IPS-11a (cell line): ENCODE measurements at regions not wholly inside any gene's neighbourhood (a gene's known extent, or its start where the extent isn't known, plus 50 kb on each side); places are given as distances from the start of the nearest gene placed in this dataset.

Experiments used
- H3K4me3 ChIP-seq: one replicate; pipeline ENCODE4 v1.5.1; 2013; ENCODE audit warnings: low read depth, low read length, control low read depth

DNA sequence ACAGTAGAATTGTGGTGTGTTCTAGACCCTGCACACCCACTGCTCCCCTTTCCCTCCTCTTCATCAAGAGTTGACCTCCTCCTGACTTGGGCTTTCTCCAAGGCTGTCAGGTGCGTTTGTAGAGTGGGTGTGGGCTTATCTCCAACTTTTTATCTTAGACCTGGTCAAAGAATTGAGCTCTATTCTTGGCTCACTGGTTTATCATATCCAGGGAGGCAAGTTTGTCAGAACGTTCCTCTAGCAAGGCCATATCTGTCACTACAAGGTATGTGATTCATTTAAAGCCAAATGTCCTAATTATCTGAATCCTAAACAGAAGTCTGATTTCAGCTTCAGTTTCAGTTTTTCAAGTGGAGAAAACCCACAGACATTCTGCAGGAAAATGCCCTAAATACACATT lies 117.1 kb upstream of the MGAT5 start:
- no peak overlapping the region for H3K4me3 ChIP-seq

GRCh38 chr2:134137182-134137611 lies 116.7 kb upstream of the MGAT5 start:
- no peak overlapping the region for H3K4me3 ChIP-seq

GRCh38 chr2:134138115-134138514 lies 115.8 kb upstream of the MGAT5 start:
- H3K4me3 ChIP-seq: no peak overlapping the region

DNA sequence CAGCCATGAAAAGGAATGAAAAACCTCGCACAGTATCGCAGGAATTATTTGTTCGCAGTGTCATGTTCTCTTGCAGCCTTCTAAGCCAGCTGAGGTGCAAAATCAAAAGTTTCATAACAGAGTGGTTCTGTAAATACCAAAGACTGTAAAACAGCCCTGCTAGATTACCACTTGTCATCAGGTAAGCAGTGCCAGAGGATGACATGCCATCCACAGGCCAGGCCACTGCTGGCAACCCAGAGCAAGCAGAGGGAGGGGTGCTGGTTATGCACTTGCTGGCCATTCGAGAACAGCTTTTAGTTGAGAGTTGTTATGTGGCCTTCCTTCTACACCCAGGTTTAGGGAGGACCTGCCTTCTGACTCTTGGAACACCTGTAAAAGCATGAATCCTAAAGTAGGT lies 114.3 kb upstream of the MGAT5 start:
- H3K4me3 ChIP-seq: no peak overlapping the region

DNA sequence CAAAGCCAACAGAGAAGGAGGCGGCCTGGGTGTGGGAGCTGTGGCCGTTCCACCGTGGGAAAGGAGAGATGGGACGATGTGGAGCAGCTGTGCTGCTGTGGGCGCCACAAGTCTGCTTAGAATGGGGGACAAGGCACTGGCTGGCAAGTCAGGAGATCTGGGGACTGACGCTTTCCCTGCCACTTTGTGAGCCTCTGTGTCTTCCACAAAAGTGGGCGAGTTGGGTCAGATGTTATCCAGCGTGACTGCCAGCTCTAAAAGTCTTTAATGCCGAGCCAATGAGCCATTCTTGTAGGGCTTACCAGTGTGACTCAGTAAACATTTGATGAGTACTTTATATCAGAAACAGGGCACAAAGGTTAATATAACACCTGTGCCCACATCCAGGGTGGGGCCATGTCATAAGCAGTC lies 113.6 kb upstream of the MGAT5 start:
- no peak overlapping the region for H3K4me3 ChIP-seq

DNA sequence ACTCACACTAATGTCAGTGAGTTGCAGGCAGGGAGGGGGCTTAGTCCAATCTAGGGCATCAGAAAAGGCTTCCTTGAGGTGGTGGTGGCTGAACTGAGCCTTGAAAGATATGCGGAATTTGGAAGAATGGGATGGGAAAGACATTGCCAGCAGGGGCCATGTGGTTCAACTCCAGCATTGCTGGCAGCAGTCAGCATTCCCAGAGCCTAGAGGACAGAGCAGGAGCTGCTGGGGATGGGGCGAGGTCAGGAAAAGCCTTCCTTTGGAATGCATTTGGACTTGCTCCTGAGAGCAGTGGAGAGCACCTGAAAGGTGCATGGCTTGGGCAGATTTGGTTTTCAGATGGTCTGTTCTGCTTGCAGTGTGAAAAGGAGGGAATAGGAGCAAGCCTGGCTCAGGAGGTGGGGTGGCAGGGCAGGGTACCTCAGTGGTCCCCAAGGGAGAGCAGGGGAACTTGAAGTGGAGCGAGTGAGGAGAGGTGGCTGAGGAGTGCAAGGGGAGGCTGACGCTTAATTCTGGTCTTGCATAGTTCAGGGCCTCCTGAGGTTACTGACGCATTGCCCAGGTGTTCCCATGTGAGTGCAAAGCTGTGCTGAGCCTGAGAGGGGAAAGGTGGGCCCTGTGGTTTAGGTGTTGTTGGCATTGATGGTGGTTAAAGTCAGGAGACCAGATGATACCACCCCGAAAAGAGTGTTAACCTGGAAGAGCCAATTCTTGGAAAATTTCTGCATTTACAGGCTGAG lies 112.1 kb upstream of the MGAT5 start:
- no peak overlapping the region for H3K4me3 ChIP-seq

DNA sequence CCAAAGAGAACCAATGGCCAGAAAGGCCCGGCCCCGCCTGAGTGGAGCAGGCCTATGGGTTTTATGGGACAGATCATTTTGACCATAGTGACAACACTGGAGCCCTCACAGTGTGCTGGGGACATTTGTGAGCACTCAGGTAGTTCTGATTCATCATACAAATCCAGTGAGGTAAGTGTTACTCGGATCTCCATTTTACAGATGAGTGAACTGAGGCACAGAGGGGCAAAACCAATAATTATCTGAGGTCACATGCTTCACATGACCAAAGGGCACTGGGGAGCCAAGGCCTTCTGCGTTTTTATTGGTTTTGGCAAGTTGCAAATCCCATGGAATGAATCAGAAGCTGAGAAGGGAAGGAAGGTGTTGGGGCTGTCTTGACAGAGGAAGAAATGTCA lies 111.5 kb upstream of the MGAT5 start:
- H3K4me3 ChIP-seq: no peak overlapping the region

- H3K4me3 ChIP-seq: no peak overlapping the region
These were observed 111.0 kb upstream of the MGAT5 start for GRCh38 chr2:134142903-134143302.

GRCh38 chr2:134143568-134143967 lies 110.3 kb upstream of the MGAT5 start:
- no peak overlapping the region for H3K4me3 ChIP-seq

GRCh38 chr2:134144081-134144596 lies 109.7 kb upstream of the MGAT5 start:
- no peak overlapping the region for H3K4me3 ChIP-seq

- no peak overlapping the region for H3K4me3 ChIP-seq
These were observed 109.2 kb upstream of the MGAT5 start for GRCh38 chr2:134144651-134145050.

GRCh38 chr2:134145519-134145918 lies 108.4 kb upstream of the MGAT5 start:
- no peak overlapping the region for H3K4me3 ChIP-seq

DNA sequence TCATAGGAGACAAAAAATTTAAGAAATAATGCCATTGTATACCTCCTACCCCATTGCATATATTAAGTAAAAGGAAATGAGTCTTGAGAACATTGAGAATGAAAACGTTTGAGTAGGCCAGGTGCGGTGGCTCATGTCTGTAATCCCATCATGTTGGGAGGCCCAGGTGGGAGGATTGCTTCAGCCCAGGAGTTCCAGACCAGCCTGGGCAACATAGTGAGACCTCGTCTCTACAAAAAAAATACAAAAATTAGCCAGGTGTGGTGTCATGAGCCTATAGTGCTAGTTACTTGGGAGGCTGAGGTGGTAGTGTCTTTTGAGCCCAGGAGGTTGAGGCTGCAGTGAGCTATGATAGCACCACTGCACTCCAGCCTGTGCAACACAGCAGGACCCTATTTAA lies 107.7 kb upstream of the MGAT5 start:
- no peak overlapping the region for H3K4me3 ChIP-seq

DNA sequence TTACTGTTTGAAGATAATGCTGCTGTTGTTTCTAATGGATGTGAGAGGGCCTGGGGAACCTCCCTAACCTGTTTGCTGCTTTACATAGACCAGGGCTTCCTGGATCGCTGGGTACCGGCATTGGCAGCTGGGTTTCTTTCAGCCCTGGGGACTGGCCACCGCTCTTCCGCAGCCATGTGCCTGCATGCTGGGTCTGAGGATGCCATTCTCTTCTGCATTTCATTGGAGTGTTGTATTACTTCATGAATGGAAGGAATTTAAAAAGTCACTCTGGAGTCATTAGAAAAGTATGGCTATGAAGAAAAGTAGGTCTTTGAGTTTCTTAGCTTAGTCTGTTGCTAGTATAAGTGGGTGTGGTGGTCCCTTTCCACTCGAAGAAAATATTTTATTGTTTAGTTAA lies 107.3 kb upstream of the MGAT5 start:
- no peak overlapping the region for H3K4me3 ChIP-seq

- no peak overlapping the region for H3K4me3 ChIP-seq
These were observed 105.7 kb upstream of the MGAT5 start for GRCh38 chr2:134148172-134148571.

GRCh38 chr2:134148843-134149472 lies 104.9 kb upstream of the MGAT5 start:
- H3K4me3 ChIP-seq: no peak overlapping the region

DNA sequence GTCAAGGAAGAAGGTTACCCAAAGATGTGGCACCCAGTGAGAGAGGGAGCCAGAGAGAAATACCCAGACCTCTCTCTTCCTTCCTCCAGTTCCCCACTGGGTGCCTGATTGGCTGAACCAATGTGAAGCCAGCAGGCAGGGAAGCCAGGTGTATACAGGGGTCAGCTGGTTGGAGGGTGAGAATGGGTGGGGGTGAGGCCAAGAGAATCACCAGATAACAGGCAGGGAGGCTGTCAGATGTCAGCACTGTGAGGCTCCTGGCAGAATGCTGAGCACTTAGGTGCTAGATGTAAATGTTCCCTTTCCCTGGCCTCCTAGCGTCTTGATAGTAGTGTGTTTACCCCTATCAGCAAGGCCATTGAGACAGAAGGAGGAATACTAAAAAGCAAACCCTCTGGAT lies 104.0 kb upstream of the MGAT5 start:
- no peak overlapping the region for H3K4me3 ChIP-seq

GRCh38 chr2:134150760-134151159 lies 103.1 kb upstream of the MGAT5 start:
- H3K4me3 ChIP-seq: no peak overlapping the region

DNA sequence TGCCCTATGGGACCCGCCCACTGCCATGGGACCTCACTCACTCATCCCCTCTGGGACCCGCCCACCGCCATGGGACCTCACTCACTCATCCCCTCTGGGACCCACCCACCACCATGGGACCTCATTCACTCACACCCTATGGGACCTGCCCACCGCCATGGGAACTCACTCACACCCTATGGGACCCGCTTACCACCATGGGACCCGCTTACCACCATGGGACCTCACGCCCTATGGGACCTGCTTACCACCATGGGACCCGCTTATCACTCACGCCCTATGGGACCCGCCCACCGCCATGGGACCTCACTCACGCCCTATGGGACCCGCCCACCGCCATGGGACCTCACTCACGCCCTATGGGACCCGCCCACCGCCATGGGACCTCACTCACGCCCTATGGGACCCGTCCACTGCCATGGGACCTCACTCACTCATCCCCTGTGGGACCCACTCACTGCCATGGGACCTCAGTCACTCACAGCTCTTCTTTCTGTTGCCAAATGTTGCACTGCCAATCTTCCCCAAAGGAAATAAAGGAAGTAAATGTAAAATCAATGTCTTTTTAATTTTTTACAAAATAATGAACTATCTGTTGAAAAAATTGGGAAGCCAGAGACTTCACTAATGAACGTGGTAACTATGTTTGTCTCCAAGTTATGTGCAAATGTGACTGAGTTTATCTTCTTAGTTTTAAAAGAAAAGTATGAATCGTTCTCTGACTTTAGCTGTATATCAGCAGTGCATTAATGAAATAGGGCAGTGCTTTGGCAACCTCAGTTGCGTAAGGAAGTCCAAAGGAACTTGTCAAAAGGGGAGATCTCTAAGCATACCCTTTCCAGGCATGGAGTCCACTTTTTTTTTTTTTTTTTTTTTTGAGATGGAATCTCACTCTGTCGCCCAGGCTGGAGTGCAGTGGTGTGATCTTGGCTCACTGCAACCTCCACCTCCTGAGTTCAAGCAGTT lies 101.5 kb upstream of the MGAT5 start:
- H3K4me3 ChIP-seq: no peak overlapping the region

GRCh38 chr2:134153294-134153880 lies 100.5 kb upstream of the MGAT5 start:
- no peak overlapping the region for H3K4me3 ChIP-seq

DNA sequence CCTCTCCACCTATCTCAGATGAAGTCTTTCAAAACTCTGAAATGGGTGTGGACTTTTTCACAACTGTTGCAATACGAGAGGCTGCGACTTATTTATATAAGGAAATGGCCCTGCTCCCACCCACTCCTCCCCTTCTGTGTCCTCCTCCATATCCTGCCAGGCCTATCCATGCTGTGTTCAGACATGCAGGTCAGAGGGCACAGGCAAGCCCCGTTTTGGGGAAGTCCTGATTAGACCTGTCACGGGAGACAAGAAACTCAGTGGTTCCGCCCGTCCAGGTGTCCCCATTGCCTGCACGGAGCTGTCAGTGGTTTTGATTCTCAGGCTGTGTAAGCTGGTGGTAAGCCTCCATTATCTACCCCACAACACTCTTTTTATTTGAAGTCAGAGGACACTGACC lies 99.6 kb upstream of the MGAT5 start:
- no peak overlapping the region for H3K4me3 ChIP-seq
